Breast epithelium (tissue), 4 donors: ENCODE measurements at regions not wholly inside any gene's neighbourhood (a gene's known extent, or its start where the extent isn't known, plus 50 kb on each side); places are given as distances from the start of the nearest gene placed in this dataset.

Source experiments
- DNase-seq, 2 donors: peaks; one replicate each; pipeline ENCODE4 v3.0.0-alpha.2; 2019; ENCODE audit warnings: low spot score in 2 of 2
- H3K27ac ChIP-seq, 2 donors: fragments of 200-600 bp; sonication (generic) in 1 of 2; one replicate each; pipeline ENCODE4 v1.5.1; 2016 to 2019; ENCODE audit warnings: mild to moderate bottlenecking in 1 of 2
- H3K27me3 ChIP-seq, 2 donors: fragments of 200-600 bp; sonication (generic) in 1 of 2; one replicate each; pipeline versions ENCODE4 v1.5.1 to v1.6.0; 2017 to 2019; ENCODE audit warnings: control low read depth in 1 of 2, mild to moderate bottlenecking in 1 of 2
- H3K36me3 ChIP-seq: fragments of 200-600 bp; one replicate; pipeline ENCODE4 v1.5.1; 2019
- H3K4me1 ChIP-seq, 2 donors: fragments of 200-600 bp; sonication (generic); one replicate each; pipeline ENCODE4 v1.5.1; 2016 to 2019; ENCODE audit warnings: control low read depth in 1 of 2
- H3K4me3 ChIP-seq, 3 donors: fragments of 200-600 bp; sonication (generic); 1 replicate in 2 of 3; 2 replicates in 1 of 3; pipeline ENCODE4 v1.5.1; 2016 to 2019; ENCODE audit warnings: mild to moderate bottlenecking in 3 of 3, moderate library complexity in 2 of 3
- H3K9me3 ChIP-seq, 2 donors: fragments of 200-600 bp; sonication (generic) in 1 of 2; one replicate each; pipeline ENCODE4 v1.5.1; 2016 to 2019; ENCODE audit warnings: control low read depth in 1 of 2
- POLR2A ChIP-seq: fragments of 450-650 bp; IDR thresholded peaks from one replicate; pipeline ENCODE4 v1.6.1; 2016; ENCODE audit warnings: antibody characterized with exemption, mild to moderate bottlenecking, moderate library complexity
- POLR2AphosphoS5 ChIP-seq, 3 donors: sonication (generic); formaldehyde crosslinking; IDR thresholded peaks; one replicate each; pipeline ENCODE4 v1.6.1; 2017; ENCODE audit warnings: antibody characterized with exemption in 3 of 3
- intact Hi-C: fragments of 100-400 bp; cut with DNase I; formaldehyde crosslinking; loops from one replicate; pipeline ENCODE4 v1.15.1; 2023; ENCODE audit warnings: low total_unique reads
- TF ChIP-seq, protein P1 (sequence below), 3 donors: fragments of 450-650 bp; IDR thresholded peaks; one replicate each; pipeline ENCODE4 v1.5.1; 2016 to 2017; ENCODE audit warnings: antibody characterized with exemption in 3 of 3, mild to moderate bottlenecking in 3 of 3, moderate library complexity in 3 of 3

- no peak for DNase-seq
- H3K36me3 ChIP-seq = no peaks in the 10 kb centered on the region
- TF ChIP-seq POLR2AphosphoS5 (IDR thresholded peaks at IDR 0.05) (no peak), POLR2A (no peak)
- TF ChIP-seq, protein P1, sequence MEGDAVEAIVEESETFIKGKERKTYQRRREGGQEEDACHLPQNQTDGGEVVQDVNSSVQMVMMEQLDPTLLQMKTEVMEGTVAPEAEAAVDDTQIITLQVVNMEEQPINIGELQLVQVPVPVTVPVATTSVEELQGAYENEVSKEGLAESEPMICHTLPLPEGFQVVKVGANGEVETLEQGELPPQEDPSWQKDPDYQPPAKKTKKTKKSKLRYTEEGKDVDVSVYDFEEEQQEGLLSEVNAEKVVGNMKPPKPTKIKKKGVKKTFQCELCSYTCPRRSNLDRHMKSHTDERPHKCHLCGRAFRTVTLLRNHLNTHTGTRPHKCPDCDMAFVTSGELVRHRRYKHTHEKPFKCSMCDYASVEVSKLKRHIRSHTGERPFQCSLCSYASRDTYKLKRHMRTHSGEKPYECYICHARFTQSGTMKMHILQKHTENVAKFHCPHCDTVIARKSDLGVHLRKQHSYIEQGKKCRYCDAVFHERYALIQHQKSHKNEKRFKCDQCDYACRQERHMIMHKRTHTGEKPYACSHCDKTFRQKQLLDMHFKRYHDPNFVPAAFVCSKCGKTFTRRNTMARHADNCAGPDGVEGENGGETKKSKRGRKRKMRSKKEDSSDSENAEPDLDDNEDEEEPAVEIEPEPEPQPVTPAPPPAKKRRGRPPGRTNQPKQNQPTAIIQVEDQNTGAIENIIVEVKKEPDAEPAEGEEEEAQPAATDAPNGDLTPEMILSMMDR (IDR thresholded peaks at IDR 0.05) = no peak
- intact Hi-C loops = no loop called here
- H3K9me3 ChIP-seq = peaks cover 4 to 9% of the 10 kb centered on the region in 2 donors
- no peaks in the 10 kb centered on the region for H3K27me3 ChIP-seq
- H3K27ac ChIP-seq = no peak overlapping the region
- no peaks in the 10 kb centered on the region for H3K4me1 ChIP-seq
- H3K4me3 ChIP-seq = no peak overlapping the region
Measured at GRCh38 chr3:10632125-10632524, 126.7 kb upstream of the ATP2B2 start.

- intact Hi-C loops = no loop called here
- no peak for TF ChIP-seq POLR2AphosphoS5 (IDR thresholded peaks at IDR 0.05)
- TF ChIP-seq, protein P1 (IDR thresholded peaks at IDR 0.05) = no peak
- TF ChIP-seq POLR2A = no peak
- H3K4me3 ChIP-seq = no peak overlapping the region
- H3K27ac ChIP-seq = no peak overlapping the region
- H3K27me3 ChIP-seq = no peaks in the 10 kb centered on the region
- H3K4me1 ChIP-seq = no peaks in the 10 kb centered on the region
- peaks cover 4 to 15% of the 10 kb centered on the region in 2 donors for H3K9me3 ChIP-seq
- no peaks in the 10 kb centered on the region for H3K36me3 ChIP-seq
- DNase-seq = no peak
Measured at GRCh38 chr3:10632741-10633140, 127.4 kb upstream of the ATP2B2 start.

DNA sequence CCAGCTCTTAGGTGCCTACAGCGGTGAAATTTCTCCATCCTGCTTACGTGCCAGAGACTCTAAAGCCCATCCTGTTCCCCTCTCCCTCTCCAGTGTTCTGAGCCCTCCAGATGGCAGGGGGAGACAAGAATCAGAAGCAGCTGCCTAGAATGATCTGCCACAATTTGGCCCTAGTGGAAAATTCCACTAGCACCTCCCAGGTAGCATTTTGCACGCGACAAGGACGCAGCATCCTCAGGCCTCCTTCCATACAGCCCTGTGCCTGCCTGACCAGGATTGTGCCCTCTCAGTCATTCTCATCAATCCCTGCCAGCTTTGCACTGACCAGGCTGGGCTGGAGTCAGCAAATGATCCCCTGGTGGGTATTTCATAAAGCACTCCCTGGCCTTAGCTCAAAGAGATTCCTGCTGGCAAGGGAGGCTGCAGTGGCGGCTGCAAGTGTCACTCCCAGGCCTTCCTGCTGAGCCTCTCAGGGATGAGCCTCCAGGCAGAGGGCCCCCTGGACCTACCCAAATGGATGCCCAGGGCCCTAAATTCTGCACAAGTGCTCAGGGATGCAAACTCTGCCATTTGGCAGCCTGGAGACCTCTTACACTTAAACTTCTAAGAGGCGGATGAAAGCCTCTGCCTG is 130.2 kb upstream of the ATP2B2 start:
- no peaks in the 10 kb centered on the region for H3K27me3 ChIP-seq
- DNase-seq = no peak
- TF ChIP-seq POLR2A = no peak
- TF ChIP-seq POLR2AphosphoS5 (IDR thresholded peaks at IDR 0.05) = no peak
- TF ChIP-seq, protein P1 (IDR thresholded peaks at IDR 0.05) = no peak

GRCh38 chr3:10637342-10637741 is 132.0 kb upstream of the ATP2B2 start:
- intact Hi-C loops = no loop called here
- Histone ChIP-seq H3K4me3 (no peak overlapping the region), H3K27ac (no peak overlapping the region), H3K9me3 (peaks cover 10 to 23% of the 10 kb centered on the region in 2 donors), H3K36me3 (no peaks in the 10 kb centered on the region), H3K4me1 (no peaks in the 10 kb centered on the region), H3K27me3 (no peaks in the 10 kb centered on the region)
- TF ChIP-seq POLR2A (no peak), POLR2AphosphoS5 (IDR thresholded peaks at IDR 0.05) (no peak)
- TF ChIP-seq, protein P1 (IDR thresholded peaks at IDR 0.05) = no peak
- DNase-seq = no peak

More for the DNA sequence above, 130.2 kb upstream of the ATP2B2 start:
- intact Hi-C loops = no loop called here
- Histone ChIP-seq H3K27ac (no peak overlapping the region), H3K9me3 (peaks cover 10 to 23% of the 10 kb centered on the region in 2 donors), H3K36me3 (no peaks in the 10 kb centered on the region), H3K4me1 (no peaks in the 10 kb centered on the region), H3K4me3 (no peak overlapping the region)

- Histone ChIP-seq H3K4me3 (no peak overlapping the region), H3K9me3 (peaks cover 10 to 23% of the 10 kb centered on the region in 2 donors), H3K27me3 (no peaks in the 10 kb centered on the region), H3K27ac (no peak overlapping the region), H3K36me3 (no peaks in the 10 kb centered on the region), H3K4me1 (no peaks in the 10 kb centered on the region)
- TF ChIP-seq POLR2A = no peak
- TF ChIP-seq, protein P1 (IDR thresholded peaks at IDR 0.05) = no peak
- no peak for TF ChIP-seq POLR2AphosphoS5 (IDR thresholded peaks at IDR 0.05)
- no peak for DNase-seq
- intact Hi-C loops = no loop called here
Measured at GRCh38 chr3:10638466-10638865, 133.1 kb upstream of the ATP2B2 start.
